Cardiac muscle cell (in vitro differentiated cells and primary cell): ENCODE measurements at regions not wholly inside any gene's neighbourhood (a gene's known extent, or its start where the extent isn't known, plus 50 kb on each side); places are given as distances from the start of the nearest gene placed in this dataset.

ENCODE experiments used
- DNase-seq, 2 donors: peaks; one replicate each; pipeline versions ENCODE4 v3.0.0 to v3.0.0-alpha.2; 2010 to 2017; ENCODE audit warnings: low read depth in 1 of 2, low spot score in 1 of 2
- H3K27ac ChIP-seq: fragments of 200-600 bp; sonication (generic); 2 replicates; pipeline ENCODE4 v1.5.1; 2016
- H3K27me3 ChIP-seq: fragments of 200-600 bp; sonication (generic); 2 replicates; pipeline ENCODE4 v1.6.0; 2016; ENCODE audit warnings: control low read depth
- H3K36me3 ChIP-seq: fragments of 200-600 bp; sonication (generic); 2 replicates; pipeline ENCODE4 v1.5.1; 2016; ENCODE audit warnings: control low read depth
- H3K4me1 ChIP-seq: fragments of 200-600 bp; sonication (generic); 2 replicates; pipeline ENCODE4 v1.8.1; 2017; ENCODE audit warnings: low read depth, mild to moderate bottlenecking, mixed run types
- H3K4me3 ChIP-seq: fragments of 200-600 bp; sonication (generic); 2 replicates; pipeline ENCODE4 v1.5.1; 2016; ENCODE audit warnings: mild to moderate bottlenecking
- H3K9me3 ChIP-seq: fragments of 200-600 bp; sonication (generic); 2 replicates; pipeline ENCODE4 v1.5.1; 2017; ENCODE audit warnings: low read depth, mild to moderate bottlenecking, control low read depth
- CTCF ChIP-seq: IDR thresholded peaks from 2 replicates; pipeline ENCODE4 v1.5.1; 2012; ENCODE audit warnings: low read depth, mild to moderate bottlenecking, low read length

DNA sequence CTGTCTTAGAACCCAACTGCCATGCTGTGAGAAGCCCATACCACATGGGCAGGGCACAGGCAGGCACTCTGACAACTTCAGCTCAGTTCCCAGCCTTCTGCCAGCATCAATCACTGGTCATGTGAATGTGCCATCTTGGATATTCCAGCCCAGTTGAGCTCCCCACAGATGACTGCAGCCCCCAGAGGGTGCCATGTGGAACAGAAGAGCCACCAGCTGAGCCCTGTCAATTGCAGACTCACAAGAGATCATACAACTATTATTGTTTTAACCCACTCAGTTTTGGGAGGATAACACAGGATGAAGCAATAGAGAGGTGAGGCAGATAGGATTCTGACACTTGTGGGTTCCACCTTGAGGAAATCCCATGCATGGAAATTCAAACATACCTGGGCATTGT lies 78.4 kb upstream of the ZBTB40 start:
- Histone ChIP-seq H3K27ac (no peak overlapping the region), H3K4me1 (no peaks in the 10 kb centered on the region), H3K9me3 (no peaks in the 10 kb centered on the region), H3K27me3 (peaks cover 24% of the 10 kb centered on the region), H3K4me3 (no peak overlapping the region), H3K36me3 (no peaks in the 10 kb centered on the region)
- no peak for DNase-seq
- TF ChIP-seq CTCF = no peak

- DNase-seq = no peak
- no peak overlapping the region for H3K27ac ChIP-seq
- H3K27me3 ChIP-seq = peaks cover 27% of the 10 kb centered on the region
- H3K4me3 ChIP-seq = no peak overlapping the region
- no peaks in the 10 kb centered on the region for H3K36me3 ChIP-seq
- TF ChIP-seq CTCF = no peak
- H3K4me1 ChIP-seq = no peaks in the 10 kb centered on the region
- no peaks in the 10 kb centered on the region for H3K9me3 ChIP-seq
These were observed 77.7 kb upstream of the ZBTB40 start for GRCh38 chr1:22374001-22374400.

- no peak for DNase-seq
- Histone ChIP-seq H3K9me3 (no peaks in the 10 kb centered on the region), H3K4me3 (no peak overlapping the region), H3K36me3 (no peaks in the 10 kb centered on the region), H3K27ac (no peak overlapping the region), H3K27me3 (peaks cover 29% of the 10 kb centered on the region), H3K4me1 (no peaks in the 10 kb centered on the region)
- TF ChIP-seq CTCF = no peak
These were observed 76.0 kb upstream of the ZBTB40 start for GRCh38 chr1:22375601-22376000.

DNA sequence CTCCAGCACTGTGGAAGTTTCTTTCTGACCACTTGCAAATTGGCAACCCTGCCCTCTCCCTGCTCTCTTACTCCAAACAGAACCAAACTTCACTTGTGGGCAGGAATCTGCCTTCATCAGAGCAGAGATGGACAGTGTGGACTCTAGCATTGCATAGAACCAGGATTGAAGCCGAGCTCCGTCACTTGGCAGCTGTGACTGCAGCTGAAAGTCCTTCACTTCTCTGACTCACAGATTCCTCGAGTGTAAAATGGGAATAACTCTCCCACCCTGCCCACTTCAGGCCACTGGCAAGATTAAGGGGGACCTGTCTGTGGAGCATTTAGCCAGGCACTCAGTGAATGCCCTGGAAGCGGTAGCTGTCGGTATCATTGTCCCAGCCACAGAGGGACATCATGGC lies 75.7 kb upstream of the ZBTB40 start:
- Histone ChIP-seq H3K27me3 (peaks cover 29% of the 10 kb centered on the region), H3K4me1 (no peaks in the 10 kb centered on the region), H3K4me3 (no peak overlapping the region), H3K27ac (no peak overlapping the region), H3K36me3 (no peaks in the 10 kb centered on the region), H3K9me3 (no peaks in the 10 kb centered on the region)
- no peak for TF ChIP-seq CTCF
- DNase-seq = no peak

GRCh38 chr1:22376546-22376945 lies 75.1 kb upstream of the ZBTB40 start:
- H3K9me3 ChIP-seq = no peaks in the 10 kb centered on the region
- no peak for TF ChIP-seq CTCF
- no peak overlapping the region for H3K4me3 ChIP-seq
- no peak for DNase-seq
- no peaks in the 10 kb centered on the region for H3K36me3 ChIP-seq
- peaks cover 30% of the 10 kb centered on the region for H3K27me3 ChIP-seq
- H3K4me1 ChIP-seq = no peaks in the 10 kb centered on the region
- no peak overlapping the region for H3K27ac ChIP-seq

DNA sequence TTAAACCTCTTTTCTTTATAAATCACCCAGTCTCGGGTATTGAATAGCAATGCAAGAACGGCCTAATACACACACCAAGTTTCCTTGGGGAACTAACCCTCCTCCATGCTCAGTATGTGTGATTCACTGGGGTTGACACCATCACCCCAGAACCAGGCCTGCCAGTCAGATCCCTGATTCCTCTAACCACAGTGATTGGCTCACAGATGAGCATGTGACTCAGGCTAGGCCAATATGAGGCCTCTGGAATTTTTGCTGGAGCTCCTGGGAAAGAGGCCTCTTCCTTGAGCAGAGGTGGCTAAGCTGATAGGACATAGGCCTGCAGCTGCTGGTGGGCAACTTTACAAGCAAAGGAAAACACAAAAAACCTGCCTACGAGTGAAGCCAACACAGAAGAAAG lies 74.7 kb upstream of the ZBTB40 start:
- Histone ChIP-seq H3K9me3 (no peaks in the 10 kb centered on the region), H3K4me3 (no peak overlapping the region), H3K27ac (no peak overlapping the region), H3K36me3 (no peaks in the 10 kb centered on the region), H3K27me3 (peaks cover 31% of the 10 kb centered on the region), H3K4me1 (no peaks in the 10 kb centered on the region)
- no peak for TF ChIP-seq CTCF
- no peak for DNase-seq
